K562 (cell line): ENCODE measurements at regions not wholly inside any gene's neighbourhood (a gene's known extent, or its start where the extent isn't known, plus 50 kb on each side); places are given as distances from the start of the nearest gene placed in this dataset.

ENCODE experiments used
- CEBPG ChIP-seq, 3 experiments: fragments of 200-800 bp in 1 of 3; sonication (Bioruptor generic) in 1 of 3; sonication (generic) in 1 of 3; formaldehyde crosslinking in 1 of 3; IDR thresholded peaks in 2 of 3; conservative IDR thresholded peaks in 1 of 3; 2 replicates each; pipeline versions ENCODE4 v1.6.1 to v1.8.0; 2016 to 2022; ENCODE audit warnings: missing compliant biosample characterization in 2 of 3, missing genetic modification characterization in 2 of 3, mild to moderate bottlenecking in 1 of 3, missing genetic modification reagents in 1 of 3
- CREB1 ChIP-seq, 2 experiments: sonication (generic) in 1 of 2; formaldehyde crosslinking in 1 of 2; IDR thresholded peaks; 2 replicates each; pipeline versions ENCODE4 v1.6.1 to v1.8.0; 2012 to 2022; ENCODE audit warnings: inconsistent platforms in 1 of 2, mild to moderate bottlenecking in 1 of 2, missing genetic modification reagents in 1 of 2, moderate library complexity in 1 of 2
- FOS ChIP-seq: IDR thresholded peaks from 3 replicates; pipeline ENCODE4 v1.6.1; 2011; ENCODE audit not compliant: insufficient read length; ENCODE audit errors: extremely low read depth
- FOXA1 ChIP-seq: fragments of 450-650 bp; IDR thresholded peaks from 2 replicates; pipeline ENCODE4 v1.6.1; 2016; ENCODE audit warnings: mild to moderate bottlenecking, borderline replicate concordance
- HCFC1 ChIP-seq: IDR thresholded peaks from 2 replicates; pipeline ENCODE4 v1.6.1; 2012; ENCODE audit warnings: low read depth, low read length, improper control_type of control experiment
- HNRNPL ChIP-seq: fragments of 200-400 bp; formaldehyde crosslinking; IDR thresholded peaks from 2 replicates; pipeline ENCODE4 v1.6.1; 2017; ENCODE audit warnings: low read depth, mild to moderate bottlenecking, low read length
- MTA2 ChIP-seq: fragments of 450-650 bp; IDR thresholded peaks from 2 replicates; pipeline ENCODE4 v1.6.1; 2016; ENCODE audit warnings: low read depth
- NR2C2 ChIP-seq, 2 experiments: fragments of 200-800 bp in 1 of 2; sonication (Bioruptor generic) in 1 of 2; sonication (generic) in 1 of 2; formaldehyde crosslinking in 1 of 2; IDR thresholded peaks; 2 replicates each; pipeline versions ENCODE4 v1.6.1 to v1.8.0; 2016 to 2022; ENCODE audit warnings: mild to moderate bottlenecking in 1 of 2, missing compliant biosample characterization in 1 of 2, missing genetic modification characterization in 1 of 2, missing genetic modification reagents in 1 of 2
- ZNF445 ChIP-seq: fragments of 250-450 bp; sonication (Bioruptor Pico); IDR thresholded peaks from 2 replicates; pipeline ENCODE4 v1.4.0; 2020; ENCODE audit warnings: low read depth, mild to moderate bottlenecking, moderate library complexity
- TF ChIP-seq, protein P1 (sequence below), 3 experiments: IDR thresholded peaks in 2 of 3; conservative IDR thresholded peaks in 1 of 3; 2 replicates each; pipeline ENCODE4 v1.5.1; 2011 to 2012; ENCODE audit warnings: low read length in 3 of 3, mild to moderate bottlenecking in 3 of 3, control low read depth in 2 of 3, improper control_type of control experiment in 1 of 3, inconsistent platforms in 1 of 3, low read depth in 1 of 3, mixed read lengths in 1 of 3, moderate library complexity in 1 of 3; ENCODE audit not compliant: insufficient read depth in 2 of 3
- TF ChIP-seq, protein P2 (sequence below): fragments of 450-650 bp; conservative IDR thresholded peaks from 2 replicates; pipeline ENCODE4 v1.6.1; 2016; ENCODE audit warnings: missing genetic modification characterization, low read depth, mild to moderate bottlenecking, missing compliant biosample characterization, moderate library complexity
- TF ChIP-seq, protein P3 (sequence below): sonication (generic); formaldehyde crosslinking; IDR thresholded peaks from 2 replicates; pipeline ENCODE4 v1.5.0; 2020; ENCODE audit warnings: missing genetic modification reagents
- TF ChIP-seq, protein P4 (sequence below): sonication (generic); formaldehyde crosslinking; IDR thresholded peaks from 2 replicates; pipeline ENCODE4 v1.8.0; 2022; ENCODE audit warnings: mild to moderate bottlenecking, low read depth, missing genetic modification reagents

DNA sequence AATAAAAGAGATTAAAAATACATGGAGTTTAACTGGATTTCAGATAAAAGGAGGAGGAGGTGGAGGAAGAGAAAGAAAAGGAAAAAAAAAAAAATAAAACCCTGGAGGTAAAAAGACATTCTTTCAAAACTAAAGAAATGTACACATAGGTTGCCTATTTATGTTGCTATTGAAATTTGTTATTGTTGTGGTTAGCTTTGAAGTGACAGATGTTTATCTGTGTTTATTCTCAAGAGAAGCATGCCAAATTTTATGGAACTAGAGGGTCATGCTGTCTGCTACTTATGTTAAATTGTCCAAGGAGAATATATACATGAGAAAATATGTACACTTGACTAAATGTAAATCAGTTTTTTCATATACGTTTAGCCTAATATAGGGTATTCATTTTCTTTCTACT lies 653.2 kb downstream of the DCDC2C start:
- TF ChIP-seq CREB1 (IDR thresholded peaks at IDR 0.05): no peak
- TF ChIP-seq CREB1 (CRISPR knock-in tag; IDR thresholded peaks at IDR 0.05): no peak
- no peak for TF ChIP-seq ZNF445 (CRISPR knock-in tag)
- TF ChIP-seq, protein P1, sequence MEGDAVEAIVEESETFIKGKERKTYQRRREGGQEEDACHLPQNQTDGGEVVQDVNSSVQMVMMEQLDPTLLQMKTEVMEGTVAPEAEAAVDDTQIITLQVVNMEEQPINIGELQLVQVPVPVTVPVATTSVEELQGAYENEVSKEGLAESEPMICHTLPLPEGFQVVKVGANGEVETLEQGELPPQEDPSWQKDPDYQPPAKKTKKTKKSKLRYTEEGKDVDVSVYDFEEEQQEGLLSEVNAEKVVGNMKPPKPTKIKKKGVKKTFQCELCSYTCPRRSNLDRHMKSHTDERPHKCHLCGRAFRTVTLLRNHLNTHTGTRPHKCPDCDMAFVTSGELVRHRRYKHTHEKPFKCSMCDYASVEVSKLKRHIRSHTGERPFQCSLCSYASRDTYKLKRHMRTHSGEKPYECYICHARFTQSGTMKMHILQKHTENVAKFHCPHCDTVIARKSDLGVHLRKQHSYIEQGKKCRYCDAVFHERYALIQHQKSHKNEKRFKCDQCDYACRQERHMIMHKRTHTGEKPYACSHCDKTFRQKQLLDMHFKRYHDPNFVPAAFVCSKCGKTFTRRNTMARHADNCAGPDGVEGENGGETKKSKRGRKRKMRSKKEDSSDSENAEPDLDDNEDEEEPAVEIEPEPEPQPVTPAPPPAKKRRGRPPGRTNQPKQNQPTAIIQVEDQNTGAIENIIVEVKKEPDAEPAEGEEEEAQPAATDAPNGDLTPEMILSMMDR (IDR thresholded peaks at IDR 0.05 in 2 of 3, conservative IDR thresholded peaks at IDR 0.05 in 1 of 3; ENCODE audit: insufficient read depth in 2 of 3, low read depth in 1 of 3, low read length in 3 of 3): no peak
- TF ChIP-seq, protein P2, sequence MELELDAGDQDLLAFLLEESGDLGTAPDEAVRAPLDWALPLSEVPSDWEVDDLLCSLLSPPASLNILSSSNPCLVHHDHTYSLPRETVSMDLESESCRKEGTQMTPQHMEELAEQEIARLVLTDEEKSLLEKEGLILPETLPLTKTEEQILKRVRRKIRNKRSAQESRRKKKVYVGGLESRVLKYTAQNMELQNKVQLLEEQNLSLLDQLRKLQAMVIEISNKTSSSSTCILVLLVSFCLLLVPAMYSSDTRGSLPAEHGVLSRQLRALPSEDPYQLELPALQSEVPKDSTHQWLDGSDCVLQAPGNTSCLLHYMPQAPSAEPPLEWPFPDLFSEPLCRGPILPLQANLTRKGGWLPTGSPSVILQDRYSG (tag): no peak
- no peak for TF ChIP-seq MTA2
- TF ChIP-seq FOXA1: no peak
- TF ChIP-seq HCFC1: no peak
- TF ChIP-seq, protein P3, sequence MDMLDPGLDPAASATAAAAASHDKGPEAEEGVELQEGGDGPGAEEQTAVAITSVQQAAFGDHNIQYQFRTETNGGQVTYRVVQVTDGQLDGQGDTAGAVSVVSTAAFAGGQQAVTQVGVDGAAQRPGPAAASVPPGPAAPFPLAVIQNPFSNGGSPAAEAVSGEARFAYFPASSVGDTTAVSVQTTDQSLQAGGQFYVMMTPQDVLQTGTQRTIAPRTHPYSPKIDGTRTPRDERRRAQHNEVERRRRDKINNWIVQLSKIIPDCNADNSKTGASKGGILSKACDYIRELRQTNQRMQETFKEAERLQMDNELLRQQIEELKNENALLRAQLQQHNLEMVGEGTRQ (CRISPR knock-in tag): no peak
- no peak for TF ChIP-seq FOS
- no peak for TF ChIP-seq HNRNPL
- TF ChIP-seq, protein P4, sequence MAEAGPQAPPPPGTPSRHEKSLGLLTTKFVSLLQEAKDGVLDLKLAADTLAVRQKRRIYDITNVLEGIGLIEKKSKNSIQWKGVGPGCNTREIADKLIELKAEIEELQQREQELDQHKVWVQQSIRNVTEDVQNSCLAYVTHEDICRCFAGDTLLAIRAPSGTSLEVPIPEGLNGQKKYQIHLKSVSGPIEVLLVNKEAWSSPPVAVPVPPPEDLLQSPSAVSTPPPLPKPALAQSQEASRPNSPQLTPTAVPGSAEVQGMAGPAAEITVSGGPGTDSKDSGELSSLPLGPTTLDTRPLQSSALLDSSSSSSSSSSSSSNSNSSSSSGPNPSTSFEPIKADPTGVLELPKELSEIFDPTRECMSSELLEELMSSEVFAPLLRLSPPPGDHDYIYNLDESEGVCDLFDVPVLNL (CRISPR knock-in tag): no peak
- no peak for TF ChIP-seq NR2C2 (CRISPR knock-in tag; IDR thresholded peaks at IDR 0.05)
- no peak for TF ChIP-seq NR2C2 (tag; IDR thresholded peaks at IDR 0.05)
- no peak for TF ChIP-seq CEBPG (CRISPR knock-in tag; IDR thresholded peaks at IDR 0.05)
- TF ChIP-seq CEBPG (tag; conservative IDR thresholded peaks at IDR 0.05 in 1 of 2, IDR thresholded peaks at IDR 0.05 in 1 of 2): no peak
